Gastroesophageal sphincter (tissue), 4 donors: ENCODE measurements at regions not wholly inside any gene's neighbourhood (a gene's known extent, or its start where the extent isn't known, plus 50 kb on each side); places are given as distances from the start of the nearest gene placed in this dataset.

Experiments used
- ATAC-seq: fragments of 150-250 bp; one replicate; pipeline ENCODE4 v1.9.1; 2016; ENCODE audit warnings: mild to moderate bottlenecking, moderate library complexity
- H3K27ac ChIP-seq, 4 donors: fragments of 200-600 bp; sonication (generic) in 3 of 4; 1 replicate in 3 of 4; 2 replicates in 1 of 4; pipeline ENCODE4 v1.5.1; 2016 to 2019
- H3K27me3 ChIP-seq: fragments of 200-600 bp; sonication (generic); one replicate; pipeline ENCODE4 v1.5.1; 2019
- H3K36me3 ChIP-seq, 2 donors: fragments of 200-600 bp; sonication (generic); one replicate each; pipeline ENCODE4 v1.5.1; 2019; ENCODE audit warnings: control low read depth in 1 of 2
- H3K4me1 ChIP-seq, 3 donors: fragments of 200-600 bp; sonication (generic); 1 replicate in 2 of 3; 2 replicates in 1 of 3; pipeline ENCODE4 v1.5.1; 2016 to 2019; ENCODE audit warnings: control low read depth in 2 of 3
- H3K4me3 ChIP-seq, 2 donors: fragments of 200-600 bp; sonication (generic); one replicate each; pipeline ENCODE4 v1.5.1; 2019; ENCODE audit warnings: mild to moderate bottlenecking in 1 of 2, moderate library complexity in 1 of 2
- H3K9me3 ChIP-seq, 3 donors: fragments of 200-600 bp; sonication (generic); one replicate each; pipeline ENCODE4 v1.5.1; 2017 to 2019; ENCODE audit warnings: control low read depth in 2 of 3
- CTCF ChIP-seq, 4 experiments: fragments of 200-600 bp in 2 of 4; fragments of 450-650 bp in 2 of 4; sonication (generic) in 1 of 4; IDR thresholded peaks; one replicate each; pipeline ENCODE4 v1.5.1; 2017 to 2019; ENCODE audit warnings: antibody characterized with exemption in 4 of 4, mild to moderate bottlenecking in 2 of 4, moderate library complexity in 2 of 4
- EP300 ChIP-seq: sonication (generic); formaldehyde crosslinking; IDR thresholded peaks from one replicate; pipeline ENCODE4 v1.6.1; 2017; ENCODE audit warnings: antibody characterized with exemption, mild to moderate bottlenecking
- POLR2A ChIP-seq, 2 donors: fragments of 450-650 bp; IDR thresholded peaks; one replicate each; pipeline ENCODE4 v1.6.1; 2017; ENCODE audit warnings: antibody characterized with exemption in 2 of 2, mild to moderate bottlenecking in 2 of 2, moderate library complexity in 1 of 2
- POLR2AphosphoS5 ChIP-seq: sonication (generic); formaldehyde crosslinking; IDR thresholded peaks from one replicate; pipeline ENCODE4 v1.6.1; 2017; ENCODE audit warnings: antibody characterized with exemption
- WGBS, 2 donors: methylation state at CpG; one replicate each; pipeline ENCODE4 v1.1.5; 2018; ENCODE audit warnings: low coverage in 1 of 2; 5-methylcytosine and 5-hydroxymethylcytosine counted together

GRCh38 chr4:100746141-100746739, 228.4 kb upstream of the EMCN start:
- no peaks in the 10 kb centered on the region for H3K9me3 ChIP-seq
- no peak overlapping the region for H3K4me3 ChIP-seq

GRCh38 chr4:100742045-100742444, 224.2 kb upstream of the EMCN start:
- H3K9me3 ChIP-seq = no peaks in the 10 kb centered on the region
- H3K27ac ChIP-seq = no peak overlapping the region
- H3K36me3 ChIP-seq = no peaks in the 10 kb centered on the region
- peaks cover 0 to 20% (median 0%) of the 10 kb centered on the region in 3 donors for H3K4me1 ChIP-seq
- ATAC-seq = no peak
- no peak overlapping the region for H3K4me3 ChIP-seq
- 54 to 56% methylated on average over 4 of the region's 4 CpGs for whole genome bisulfite sequencing, 2 donors
- no peaks in the 10 kb centered on the region for H3K27me3 ChIP-seq
- TF ChIP-seq CTCF (IDR thresholded peaks at IDR 0.05) = peak in 1 of 4 experiments; percentile 39
- TF ChIP-seq EP300 = no peak
- no peak for TF ChIP-seq POLR2A (IDR thresholded peaks at IDR 0.05)

More at GRCh38 chr4:100746141-100746739, 228.4 kb upstream of the EMCN start:
- Histone ChIP-seq H3K27me3 (no peaks in the 10 kb centered on the region), H3K36me3 (no peaks in the 10 kb centered on the region), H3K4me1 (no peaks in the 10 kb centered on the region), H3K27ac (no peak overlapping the region)
- TF ChIP-seq CTCF (IDR thresholded peaks at IDR 0.05) = no peak
- TF ChIP-seq POLR2AphosphoS5 = no peak
- TF ChIP-seq EP300 = no peak
- no peak for TF ChIP-seq POLR2A (IDR thresholded peaks at IDR 0.05)
- no peak for ATAC-seq

- WGBS, 2 donors = 64 to 71% methylated on average over 2 of the region's 2 CpGs
- no peaks in the 10 kb centered on the region for H3K36me3 ChIP-seq
- H3K9me3 ChIP-seq = no peaks in the 10 kb centered on the region
- ATAC-seq = no peak
- peaks cover 0 to 27% (median 0%) of the 10 kb centered on the region in 3 donors for H3K4me1 ChIP-seq
- no peak for TF ChIP-seq POLR2A (IDR thresholded peaks at IDR 0.05)
- no peak overlapping the region for H3K27ac ChIP-seq
- H3K27me3 ChIP-seq = no peaks in the 10 kb centered on the region
- H3K4me3 ChIP-seq = no peak overlapping the region
These were observed 221.6 kb upstream of the EMCN start for GRCh38 chr4:100739426-100739825.

- WGBS, 2 donors = 65 to 72% methylated on average over 7 of the region's 7 CpGs
- H3K27me3 ChIP-seq = no peaks in the 10 kb centered on the region
These were observed 220.7 kb upstream of the EMCN start for GRCh38 chr4:100738196-100739165.

GRCh38 chr4:100736641-100737451, 219.0 kb upstream of the EMCN start:
- Histone ChIP-seq H3K4me1 (peaks cover 0 to 27% (median 0%) of the 10 kb centered on the region in 3 donors), H3K36me3 (no peaks in the 10 kb centered on the region), H3K27ac (peak overlapping the region; percentile 7 to 65 (median 32)), H3K9me3 (no peaks in the 10 kb centered on the region), H3K27me3 (no peaks in the 10 kb centered on the region), H3K4me3 (no peak overlapping the region)
- 37 to 45% methylated on average over 2 of the region's 2 CpGs for WGBS, 2 donors
- no peak for TF ChIP-seq POLR2A (IDR thresholded peaks at IDR 0.05)
- TF ChIP-seq POLR2AphosphoS5 = peak; percentile 69
- peak; percentile 46 for ATAC-seq

More at GRCh38 chr4:100738196-100739165, 220.7 kb upstream of the EMCN start:
- Histone ChIP-seq H3K27ac (peak overlapping the region; percentile 2 to 65 (median 60)), H3K36me3 (no peaks in the 10 kb centered on the region), H3K4me3 (no peak overlapping the region), H3K4me1 (peaks cover 0 to 27% (median 0%) of the 10 kb centered on the region in 3 donors), H3K9me3 (no peaks in the 10 kb centered on the region)
- TF ChIP-seq POLR2AphosphoS5 (peak; percentile 53), POLR2A (IDR thresholded peaks at IDR 0.05) (no peak)
- peak; percentile 85 for ATAC-seq

- Histone ChIP-seq H3K27ac (no peak overlapping the region), H3K4me3 (no peak overlapping the region), H3K36me3 (no peaks in the 10 kb centered on the region), H3K9me3 (peaks cover 0 to 6% (median 0%) of the 10 kb centered on the region in 3 donors), H3K27me3 (no peaks in the 10 kb centered on the region), H3K4me1 (no peaks in the 10 kb centered on the region)
- TF ChIP-seq POLR2AphosphoS5 = no peak
- no peak for ATAC-seq
- WGBS, 2 donors = 65 to 79% methylated on average over 3 to 4 of the region's 4 CpGs
These were observed 211.0 kb upstream of the EMCN start for GRCh38 chr4:100728861-100729260.
